GM12878 (cell line): ENCODE measurements at regions not wholly inside any gene's neighbourhood (a gene's known extent, or its start where the extent isn't known, plus 50 kb on each side); places are given as distances from the start of the nearest gene placed in this dataset.

Source experiments
- ATAC-seq: fragments of 200-7000 bp; cut with Tn5 transposase; 3 replicates; pipeline ENCODE4 v1.9.1; 2020; ENCODE audit warnings: mild to moderate bottlenecking, moderate library complexity
- BruUV-seq: library from RNA; stranded (reverse); fragments of 400-500 nt; replicated peaks from 2 replicates; lab custom pipeline; 2021; lab: Mats Ljungman, UMichigan
- CTCF ChIA-PET: fragments of 300-600 bp; sonication (Branson Sonifier 250); formaldehyde crosslinking; extraction: SDS; loops from one replicate; lab custom pipeline; 2021; ENCODE audit warnings: inconsistent platforms; lab: Yijun Ruan, JAX
- POLR2A ChIA-PET: fragments of 350-600 bp; formaldehyde crosslinking; extraction: SDS; loops from one replicate; lab custom pipeline; 2021; ENCODE audit warnings: inconsistent platforms; lab: Charles Lee
- RAD21 ChIA-PET: fragments of 300-600 bp; sonication (Branson Sonifier 250); formaldehyde crosslinking; loops from one replicate; lab custom pipeline; 2023; ENCODE audit warnings: antibody characterized with exemption; ENCODE audit not compliant: unreplicated experiment; lab: Charles Lee
- SMC1A ChIA-PET: fragments of 300-600 bp; sonication (Branson Sonifier 250); formaldehyde crosslinking; loops from one replicate; lab custom pipeline; 2023; ENCODE audit not compliant: unreplicated experiment, uncharacterized antibody; lab: Charles Lee
- DNase-seq: peaks from one replicate; pipeline ENCODE4 v3.0.0-alpha.2; 2011; ENCODE audit warnings: low read depth, low spot score
- FAIRE-seq: peaks from 3 replicates; lab custom pipeline; 2011; peaks lifted over from hg19 to GRCh38; lab: Jason Lieb, UNC
- H2AFZ ChIP-seq: 2 replicates; pipeline ENCODE4 v1.6.0; 2011; ENCODE audit warnings: low read depth, low read length, control low read depth; ENCODE audit not compliant: control insufficient read depth
- H3K27ac ChIP-seq: 2 replicates; pipeline ENCODE4 v1.5.1; 2011; ENCODE audit warnings: control low read depth; ENCODE audit not compliant: control insufficient read depth, insufficient read depth
- H3K27me3 ChIP-seq, 2 experiments: replicated peaks in 1 of 2; 2 replicates each; pipeline versions ENCODE4 v1.6.0 to v1.6.1; 2011; ENCODE audit warnings: low read length in 1 of 2; ENCODE audit not compliant: control insufficient read depth in 2 of 2, insufficient read depth in 2 of 2
- H3K36me3 ChIP-seq, 2 experiments: 2 replicates each; pipeline ENCODE4 v1.5.1; 2011; ENCODE audit warnings: low read length in 1 of 2; ENCODE audit not compliant: control insufficient read depth in 2 of 2, insufficient read depth in 2 of 2
- H3K4me1 ChIP-seq: 2 replicates; pipeline ENCODE4 v1.6.1; 2011; ENCODE audit warnings: mild to moderate bottlenecking, low read length, moderate library complexity, mixed read lengths; ENCODE audit not compliant: control insufficient read depth, insufficient read depth
- H3K4me2 ChIP-seq: 2 replicates; pipeline ENCODE4 v1.6.0; 2011; ENCODE audit warnings: control low read depth; ENCODE audit not compliant: control insufficient read depth, insufficient read depth
- H3K4me3 ChIP-seq: fragments of 200-600 bp; sonication (generic); 2 replicates; pipeline ENCODE4 v1.5.1; 2016
- H3K79me2 ChIP-seq: 2 replicates; pipeline ENCODE4 v1.6.0; 2011; ENCODE audit warnings: low read length; ENCODE audit not compliant: control insufficient read depth, insufficient read depth
- H3K9ac ChIP-seq: 2 replicates; pipeline ENCODE4 v1.8.0; 2011; ENCODE audit warnings: low read length, control low read depth, mixed read lengths; ENCODE audit not compliant: control insufficient read depth, insufficient read depth
- H3K9me3 ChIP-seq: replicated peaks from 3 replicates; pipeline ENCODE4 v1.5.1; 2011; ENCODE audit warnings: mild to moderate bottlenecking, low read length; ENCODE audit not compliant: control insufficient read depth, insufficient read depth
- H4K20me1 ChIP-seq: 2 replicates; pipeline ENCODE4 v1.6.0; 2011; ENCODE audit not compliant: control insufficient read depth, insufficient read depth
- BCL11A ChIP-seq: IDR thresholded peaks from 2 replicates; pipeline ENCODE4 v1.6.1; 2011; ENCODE audit warnings: low read depth, low read length
- CTCF ChIP-seq, 3 experiments: IDR thresholded peaks in 2 of 3; conservative IDR thresholded peaks in 1 of 3; 2 replicates each; pipeline ENCODE4 v1.5.1; 2011; ENCODE audit warnings: low read depth in 3 of 3, low read length in 3 of 3, mild to moderate bottlenecking in 3 of 3, control low read depth in 2 of 3, moderate library complexity in 2 of 3, inconsistent platforms in 1 of 3, mixed read lengths in 1 of 3; ENCODE audit not compliant: control insufficient read depth in 2 of 3, insufficient read depth in 1 of 3; ENCODE audit errors: extremely low read depth in 1 of 3
- EGR1 ChIP-seq, 2 experiments: IDR thresholded peaks; 1 replicate in 1 of 2; 2 replicates in 1 of 2; pipeline ENCODE4 v1.6.1; 2011 to 2012; ENCODE audit warnings: low read depth in 2 of 2, low read length in 2 of 2, borderline replicate concordance in 1 of 2, mild to moderate bottlenecking in 1 of 2, moderate library complexity in 1 of 2
- FOXK2 ChIP-seq: fragments of 450-650 bp; IDR thresholded peaks from 2 replicates; pipeline ENCODE4 v1.6.1; 2017; ENCODE audit warnings: mild to moderate bottlenecking, moderate library complexity
- PAX8 ChIP-seq: fragments of 450-650 bp; IDR thresholded peaks from 2 replicates; pipeline ENCODE4 v1.6.1; 2017; ENCODE audit warnings: mild to moderate bottlenecking, moderate library complexity
- SMARCA5 ChIP-seq: fragments of 450-650 bp; IDR thresholded peaks from 2 replicates; pipeline ENCODE4 v1.6.1; 2017; ENCODE audit warnings: mild to moderate bottlenecking
- STAT3 ChIP-seq: IDR thresholded peaks from 2 replicates; pipeline ENCODE4 v1.6.1; 2011; ENCODE audit warnings: low read depth, low read length, improper control_type of control experiment
- ZBTB33 ChIP-seq: fragments of 450-650 bp; IDR thresholded peaks from 2 replicates; pipeline ENCODE4 v1.6.1; 2017; ENCODE audit warnings: mild to moderate bottlenecking
- ZNF207 ChIP-seq: fragments of 450-650 bp; IDR thresholded peaks from 2 replicates; pipeline ENCODE4 v1.6.1; 2014; ENCODE audit warnings: antibody characterized with exemption, mild to moderate bottlenecking, borderline replicate concordance
- WGBS: methylation state at CpG from one replicate; pipeline ENCODE4 v1.1.6; 2016; ENCODE audit warnings: low lambda C conversion rate; ENCODE audit not compliant: insufficient replicate concordance, insufficient coverage; ENCODE audit errors: missing lambda C conversion rate; 5-methylcytosine and 5-hydroxymethylcytosine counted together
- in situ Hi-C: fragments of 300-500 bp; cut with MboI; formaldehyde crosslinking; loops from 9 replicates; pipeline ENCODE4 v1.14.3; 2018; ENCODE audit warnings: mixed read lengths
- intact Hi-C: fragments of 100-400 bp; cut with micrococcal nuclease; formaldehyde crosslinking; loops from one replicate; pipeline ENCODE4 v1.14.2; 2022; ENCODE audit not compliant: unreplicated experiment

- BruUV-seq = no TSS peak
- 44% methylated on average over 16 of the region's 23 CpGs for WGBS
- no peaks in the 10 kb centered on the region for H3K9me3 ChIP-seq
- ChIA-PET POLR2A (no interaction called here), CTCF (no interaction called here), SMC1A (no interaction called here), RAD21 (no interaction called here)
- FAIRE-seq (no peak), ATAC-seq (no peak), DNase-seq (no peak)
- H3K27ac ChIP-seq = no peak overlapping the region
- no peak overlapping the region for H3K9ac ChIP-seq
- no peaks in the 10 kb centered on the region for H3K36me3 ChIP-seq
- H3K27me3 ChIP-seq = no peaks in the 10 kb centered on the region
- H4K20me1 ChIP-seq = no peaks in the 10 kb centered on the region
- in situ Hi-C loops = no loop called here
- H3K79me2 ChIP-seq = no peaks in the 10 kb centered on the region
- no peak overlapping the region for H2AFZ ChIP-seq
- no peaks in the 10 kb centered on the region for H3K4me1 ChIP-seq
- no peak overlapping the region for H3K4me2 ChIP-seq
- no peak overlapping the region for H3K4me3 ChIP-seq
- TF ChIP-seq BCL11A = no peak
- intact Hi-C loops = no loop called here
Measured at GRCh38 chr11:41788177-41788576, 328.7 kb upstream of the LRRC4C start.

DNA sequence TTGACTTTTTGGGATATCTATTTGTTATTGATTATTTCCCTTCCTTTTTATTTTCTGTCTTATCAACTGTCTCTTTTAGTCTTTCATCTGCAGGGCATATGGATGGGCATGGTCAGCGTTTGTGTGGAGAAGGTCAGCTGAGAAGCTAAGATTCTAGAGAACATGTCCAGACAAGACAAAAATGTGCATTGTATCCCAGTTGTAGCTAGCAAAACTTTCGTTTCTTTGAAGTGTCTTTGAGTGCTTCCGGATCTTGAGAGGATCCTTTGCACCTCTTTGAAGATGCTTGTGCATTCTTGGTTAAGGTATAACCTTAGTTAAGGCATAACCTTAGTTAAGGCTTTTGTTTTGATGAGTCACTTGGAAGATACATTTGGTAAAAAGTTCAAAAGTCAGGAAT is 329.9 kb upstream of the LRRC4C start:
- Histone ChIP-seq H3K4me3 (no peak overlapping the region), H3K9me3 (no peaks in the 10 kb centered on the region), H3K27ac (no peak overlapping the region), H3K79me2 (no peaks in the 10 kb centered on the region), H3K9ac (no peak overlapping the region), H3K4me1 (no peaks in the 10 kb centered on the region), H3K27me3 (no peaks in the 10 kb centered on the region), H2AFZ (no peak overlapping the region), H3K36me3 (no peaks in the 10 kb centered on the region), H3K4me2 (no peak overlapping the region), H4K20me1 (no peaks in the 10 kb centered on the region)
- no peak for ATAC-seq
- 14% methylated on average over 3 of the region's 3 CpGs for WGBS
- ChIA-PET RAD21 (no interaction called here), POLR2A (no interaction called here), CTCF (no interaction called here), SMC1A (no interaction called here)
- no TSS peak for BruUV-seq
- no peak for DNase-seq
- FAIRE-seq = no peak
- TF ChIP-seq STAT3 (no peak), EGR1 (IDR thresholded peaks at IDR 0.05; ENCODE audit: borderline replicate concordance in 1 of 2, low read depth in 2 of 2, low read length in 2 of 2) (no peak), SMARCA5 (no peak), FOXK2 (no peak), ZNF207 (no peak), CTCF (IDR thresholded peaks at IDR 0.05 in 2 of 3, conservative IDR thresholded peaks at IDR 0.05 in 1 of 3; ENCODE audit: control insufficient read depth in 2 of 3, extremely low read depth in 1 of 3, insufficient read depth in 1 of 3, low read depth in 3 of 3, low read length in 3 of 3) (no peak), PAX8 (no peak), ZBTB33 (no peak)
- intact Hi-C loops = no loop called here
- in situ Hi-C loops = no loop called here
